K562 (cell line): ENCODE measurements at regions not wholly inside any gene's neighbourhood (a gene's known extent, or its start where the extent isn't known, plus 50 kb on each side); places are given as distances from the start of the nearest gene placed in this dataset.

Experiments
- ATAC-seq: fragments of 200-7000 bp; cut with Tn5 transposase; 3 replicates; pipeline ENCODE4 v1.9.1; 2020; ENCODE audit warnings: moderate library complexity
- BruUV-seq: library from RNA; stranded (reverse); fragments of 400-500 nt; replicated peaks from 2 replicates; lab custom pipeline; 2021; lab: Mats Ljungman, UMichigan
- CTCF ChIA-PET: fragments of 300-600 bp; formaldehyde crosslinking; extraction: SDS; loops from one replicate; lab custom pipeline; 2021; ENCODE audit warnings: low intra/inter-chr PET ratio; lab: Yijun Ruan, JAX
- POLR2A ChIA-PET: fragments of 300-600, 350-650 bp; sonication (Branson Sonifier 250); formaldehyde crosslinking; extraction: SDS; loops from one replicate; lab custom pipeline; 2021; ENCODE audit warnings: antibody characterized with exemption, inconsistent platforms; lab: Yijun Ruan, JAX
- DNase-seq, 4 experiments: peaks; one replicate each; pipeline versions ENCODE4 v3.0.0 to v3.0.0-alpha.2; 2011 to 2018; ENCODE audit warnings: low spot score in 3 of 4, mixed read lengths in 3 of 4; ENCODE audit errors: extremely low read depth in 1 of 4
- FAIRE-seq: peaks from 2 replicates; lab custom pipeline; 2011; peaks lifted over from hg19 to GRCh38; lab: Jason Lieb, UNC
- H2AFZ ChIP-seq: 2 replicates; pipeline ENCODE4 v1.6.0; 2011; ENCODE audit warnings: low read depth, low read length, control low read depth, inconsistent platforms
- H3K27ac ChIP-seq: fragments of 200-600 bp; 3 replicates; pipeline ENCODE4 v1.8.0; 2011; ENCODE audit warnings: low read depth, mild to moderate bottlenecking, control low read depth, inconsistent platforms, low read length, moderate library complexity, mixed read lengths; ENCODE audit errors: extremely low read depth
- H3K27me3 ChIP-seq, 2 experiments: fragments of 300-600 bp in 1 of 2; 2 replicates in 1 of 2; 3 replicates in 1 of 2; pipeline versions ENCODE4 v1.6.0 to v1.8.0; 2011; ENCODE audit warnings: inconsistent platforms in 2 of 2, low read length in 2 of 2, mild to moderate bottlenecking in 1 of 2, mixed read lengths in 1 of 2, moderate library complexity in 1 of 2; ENCODE audit not compliant: control insufficient read depth in 2 of 2, insufficient read depth in 2 of 2
- H3K36me3 ChIP-seq: fragments of 300-600 bp; 3 replicates; pipeline ENCODE4 v1.8.0; 2011; ENCODE audit warnings: mild to moderate bottlenecking, low read length, inconsistent platforms; ENCODE audit not compliant: control insufficient read depth, insufficient read depth
- H3K4me1 ChIP-seq, 2 experiments: fragments of 200-600 bp in 1 of 2; replicated peaks in 1 of 2; 2 replicates in 1 of 2; 3 replicates in 1 of 2; pipeline versions ENCODE4 v1.5.1 to v1.8.0; 2011; ENCODE audit warnings: inconsistent platforms in 2 of 2, low read length in 2 of 2, mild to moderate bottlenecking in 1 of 2, mixed read lengths in 1 of 2, moderate library complexity in 1 of 2; ENCODE audit not compliant: control insufficient read depth in 2 of 2, insufficient read depth in 2 of 2
- H3K4me2 ChIP-seq: 2 replicates; pipeline ENCODE4 v1.6.1; 2011; ENCODE audit warnings: low read length, control low read depth, inconsistent platforms, mixed read lengths; ENCODE audit not compliant: insufficient read depth
- H3K4me3 ChIP-seq: fragments of 200-600 bp; sonication (generic), shearing (Covaris generic); 2 replicates; pipeline ENCODE4 v1.5.1; 2016; ENCODE audit warnings: control low read depth, inconsistent platforms
- H3K79me2 ChIP-seq: fragments of 200-600 bp; 3 replicates; pipeline ENCODE4 v1.8.0; 2011; ENCODE audit warnings: low read length, inconsistent platforms; ENCODE audit not compliant: control insufficient read depth, insufficient read depth
- H3K9ac ChIP-seq, 2 experiments: 2 replicates each; pipeline versions ENCODE4 v1.6.0 to v1.6.1; 2011; ENCODE audit warnings: low read depth in 2 of 2, low read length in 2 of 2, control low read depth in 1 of 2, inconsistent platforms in 1 of 2, mild to moderate bottlenecking in 1 of 2, mixed read lengths in 1 of 2; ENCODE audit not compliant: insufficient read depth in 1 of 2
- H3K9me1 ChIP-seq: one replicate; pipeline ENCODE4 v1.6.0; 2011; ENCODE audit warnings: inconsistent platforms, mild to moderate bottlenecking, low read length, moderate library complexity; ENCODE audit not compliant: control insufficient read depth, insufficient read depth
- H3K9me3 ChIP-seq: replicated peaks from 2 replicates; pipeline ENCODE4 v1.5.1; 2011; ENCODE audit warnings: low read depth, low read length, inconsistent platforms; ENCODE audit not compliant: control insufficient read depth, insufficient read depth
- H4K20me1 ChIP-seq: replicated peaks from 2 replicates; pipeline ENCODE4 v1.6.1; 2011; ENCODE audit warnings: low read length, inconsistent platforms, mixed read lengths; ENCODE audit not compliant: control insufficient read depth, insufficient read depth
- ETV6 ChIP-seq, 3 experiments: fragments of 150-350 bp in 1 of 3; sonication (generic) in 1 of 3; formaldehyde crosslinking in 1 of 3; IDR thresholded peaks; 2 replicates each; pipeline versions ENCODE4 v1.6.1 to v1.8.0; 2014 to 2022; ENCODE audit warnings: borderline replicate concordance in 2 of 3, low read depth in 2 of 3, antibody characterized with exemption in 1 of 3, low read length in 1 of 3, mild to moderate bottlenecking in 1 of 3, missing genetic modification reagents in 1 of 3
- FOXP1 ChIP-seq: sonication (generic); formaldehyde crosslinking; IDR thresholded peaks from 2 replicates; pipeline ENCODE4 v1.8.0; 2022; ENCODE audit warnings: mild to moderate bottlenecking, missing genetic modification reagents
- GTF2F1 ChIP-seq: IDR thresholded peaks from 2 replicates; pipeline ENCODE4 v1.6.1; 2011; ENCODE audit warnings: low read depth, low read length, improper control_type of control experiment
- TAL1 ChIP-seq: fragments of 450-650 bp; IDR thresholded peaks from 2 replicates; pipeline ENCODE4 v1.6.1; 2016; ENCODE audit warnings: mild to moderate bottlenecking
- ZNF436 ChIP-seq: fragments of 250-450, 450-650 bp; sonication (Bioruptor Pico); formaldehyde crosslinking; IDR thresholded peaks from 2 replicates; pipeline ENCODE4 v1.7.0; 2020; ENCODE audit warnings: mild to moderate bottlenecking
- WGBS: fragments of 100-300 bp; shearing (Covaris generic); methylation state at CpG from one replicate; pipeline ENCODE4 v1.1.6; 2016; ENCODE audit warnings: low coverage, mixed read lengths; ENCODE audit not compliant: insufficient coverage; ENCODE audit errors: missing lambda C conversion rate; 5-methylcytosine and 5-hydroxymethylcytosine counted together
- in situ Hi-C: fragments of 300-500 bp; cut with MboI; formaldehyde crosslinking; loops from 4 replicates; pipeline ENCODE4 v1.15.0; 2018; ENCODE audit warnings: inconsistent platforms, mixed read lengths
- intact Hi-C: fragments of 100-400 bp; cut with micrococcal nuclease; formaldehyde crosslinking; loops from 2 replicates; pipeline ENCODE4 v1.14.2; 2022
- TF ChIP-seq, protein P1 (sequence below): sonication (generic); IDR thresholded peaks from 2 replicates; pipeline ENCODE4 v1.6.1; 2016

- Histone ChIP-seq H3K27me3 (no peaks in the 10 kb centered on the region), H3K4me2 (no peak overlapping the region), H2AFZ (no peak overlapping the region), H3K4me1 (no peaks in the 10 kb centered on the region), H3K9me1 (no peaks in the 10 kb centered on the region), H3K79me2 (no peaks in the 10 kb centered on the region), H4K20me1 (no peaks in the 10 kb centered on the region), H3K36me3 (no peaks in the 10 kb centered on the region)
- WGBS: 0% methylated on average over 2 of the region's 4 CpGs
- FAIRE-seq: peak; percentile 62
- intact Hi-C loops: no loop called here
- TF ChIP-seq ETV6 (IDR thresholded peaks at IDR 0.05; ENCODE audit: borderline replicate concordance in 1 of 2, low read depth in 2 of 2, low read length in 1 of 2) (no peak), ETV6 (CRISPR knock-in tag; IDR thresholded peaks at IDR 0.05; ENCODE audit: borderline replicate concordance) (no peak), ZNF436 (CRISPR knock-in tag) (no peak), FOXP1 (no peak), TAL1 (no peak), GTF2F1 (no peak)
- TF ChIP-seq, protein P1, sequence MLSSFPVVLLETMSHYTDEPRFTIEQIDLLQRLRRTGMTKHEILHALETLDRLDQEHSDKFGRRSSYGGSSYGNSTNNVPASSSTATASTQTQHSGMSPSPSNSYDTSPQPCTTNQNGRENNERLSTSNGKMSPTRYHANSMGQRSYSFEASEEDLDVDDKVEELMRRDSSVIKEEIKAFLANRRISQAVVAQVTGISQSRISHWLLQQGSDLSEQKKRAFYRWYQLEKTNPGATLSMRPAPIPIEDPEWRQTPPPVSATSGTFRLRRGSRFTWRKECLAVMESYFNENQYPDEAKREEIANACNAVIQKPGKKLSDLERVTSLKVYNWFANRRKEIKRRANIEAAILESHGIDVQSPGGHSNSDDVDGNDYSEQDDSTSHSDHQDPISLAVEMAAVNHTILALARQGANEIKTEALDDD: no peak
- TF ChIP-seq, all 486 proteins: peak for 0
- no peak overlapping the region for H3K9ac ChIP-seq
- DNase-seq (no peak), ATAC-seq (no peak)
- no peaks in the 10 kb centered on the region for H3K9me3 ChIP-seq
- in situ Hi-C loops: no loop called here
- ChIA-PET CTCF (no interaction called here), POLR2A (no interaction called here)
- no TSS peak for BruUV-seq
- no peak overlapping the region for H3K4me3 ChIP-seq
- H3K27ac ChIP-seq: no peak overlapping the region
These were observed 62.5 kb upstream of the MEDAG start for GRCh38 chr13:30843548-30843947.
